ENCODE measurements at regions not wholly inside any gene's neighbourhood (a gene's known extent, or its start where the extent isn't known, plus 50 kb on each side); places are given as distances from the start of the nearest gene placed in this dataset.
A peak's percentile ranks its signal among the peaks of the same experiment; 100 is the strongest.

- no peak for DNase-seq
- in situ Hi-C loops (cut with HindIII; ENCODE audit: low pct_ligation_motif_present, low sequenced_read_pairs), result no loop called here
- H3K36me3 ChIP-seq (replicated peaks), result no peaks in the 10 kb centered on the region
- no peak for TF ChIP-seq CTCF (IDR thresholded peaks at IDR 0.05; ENCODE audit: low read depth, low read length, missing control alignments)
- H3K27ac ChIP-seq, result no peak overlapping the region
- no peaks in the 10 kb centered on the region for H3K27me3 ChIP-seq (replicated peaks)
- H3K4me3 ChIP-seq (ENCODE audit: low read depth, low read length), result no peak overlapping the region
These were observed 263.3 kb downstream of the GADD45G start for GRCh38 chr9:89868100-89868499.

GRCh38 chr9:89869793-89870580 is 265.2 kb downstream of the GADD45G start:
- peak; percentile 2 for TF ChIP-seq CTCF (IDR thresholded peaks at IDR 0.05; ENCODE audit: low read depth, low read length, missing control alignments)
- no peak for DNase-seq
- Histone ChIP-seq H3K27me3 (replicated peaks) (no peaks in the 10 kb centered on the region), H3K36me3 (replicated peaks) (no peaks in the 10 kb centered on the region), H3K4me3 (ENCODE audit: low read depth, low read length) (no peak overlapping the region), H3K27ac (no peak overlapping the region)
- in situ Hi-C loops (cut with HindIII; ENCODE audit: low pct_ligation_motif_present, low sequenced_read_pairs), result no loop called here

- in situ Hi-C loops (cut with HindIII; ENCODE audit: low pct_ligation_motif_present, low sequenced_read_pairs), result no loop called here
- no peak for DNase-seq
- no peak overlapping the region for H3K4me3 ChIP-seq (ENCODE audit: low read depth, low read length)
- no peaks in the 10 kb centered on the region for H3K27me3 ChIP-seq (replicated peaks)
- no peak overlapping the region for H3K27ac ChIP-seq
- no peaks in the 10 kb centered on the region for H3K36me3 ChIP-seq (replicated peaks)
- no peak for TF ChIP-seq CTCF (IDR thresholded peaks at IDR 0.05; ENCODE audit: low read depth, low read length, missing control alignments)
These were observed 267.1 kb downstream of the GADD45G start for GRCh38 chr9:89871871-89872331.

- in situ Hi-C loops (cut with HindIII; ENCODE audit: low pct_ligation_motif_present, low sequenced_read_pairs), result no loop called here
These were observed 267.7 kb downstream of the GADD45G start for GRCh38 chr9:89872426-89872912.

GRCh38 chr9:89872913-89873707 is 268.3 kb downstream of the GADD45G start:
- no peak for DNase-seq
- in situ Hi-C loops (cut with HindIII; ENCODE audit: low pct_ligation_motif_present, low sequenced_read_pairs), result no loop called here
- TF ChIP-seq CTCF (IDR thresholded peaks at IDR 0.05; ENCODE audit: low read depth, low read length, missing control alignments), result no peak

More at GRCh38 chr9:89872426-89872912, 267.7 kb downstream of the GADD45G start:
- Histone ChIP-seq H3K4me3 (ENCODE audit: low read depth, low read length) (no peak overlapping the region), H3K27me3 (replicated peaks) (no peaks in the 10 kb centered on the region), H3K27ac (no peak overlapping the region), H3K36me3 (replicated peaks) (no peaks in the 10 kb centered on the region)
- DNase-seq, result no peak
- no peak for TF ChIP-seq CTCF (IDR thresholded peaks at IDR 0.05; ENCODE audit: low read depth, low read length, missing control alignments)

More at GRCh38 chr9:89872913-89873707, 268.3 kb downstream of the GADD45G start:
- Histone ChIP-seq H3K27ac (no peak overlapping the region), H3K36me3 (replicated peaks) (no peaks in the 10 kb centered on the region), H3K27me3 (replicated peaks) (no peaks in the 10 kb centered on the region), H3K4me3 (ENCODE audit: low read depth, low read length) (no peak overlapping the region)

Measured in brain microvascular endothelial cell (primary cell).